Upper lobe of right lung (tissue), 1 donor: ENCODE measurements at regions not wholly inside any gene's neighbourhood (a gene's known extent, or its start where the extent isn't known, plus 50 kb on each side); places are given as distances from the start of the nearest gene placed in this dataset.
A peak's percentile ranks its signal among the peaks of the same experiment; 100 is the strongest.

Experiments
- ATAC-seq: fragments of 200-7000 bp; cut with Tn5 transposase; one replicate; pipeline ENCODE4 v1.9.1; 2020; ENCODE audit warnings: mild to moderate bottlenecking, moderate library complexity
- DNase-seq: peaks from one replicate; pipeline ENCODE4 v3.0.0-alpha.2; 2020
- H3K27ac ChIP-seq: fragments of 200-600 bp; one replicate; pipeline ENCODE4 v1.8.0; 2022
- H3K27me3 ChIP-seq: fragments of 200-600 bp; one replicate; pipeline ENCODE4 v1.8.0; 2022; ENCODE audit warnings: mild to moderate bottlenecking
- H3K36me3 ChIP-seq: fragments of 200-600 bp; one replicate; pipeline ENCODE4 v1.8.0; 2022
- H3K4me1 ChIP-seq: fragments of 200-600 bp; one replicate; pipeline ENCODE4 v1.8.0; 2022
- H3K4me3 ChIP-seq: fragments of 200-600 bp; one replicate; pipeline ENCODE4 v1.8.0; 2022; ENCODE audit warnings: mild to moderate bottlenecking
- H3K9me3 ChIP-seq: fragments of 200-600 bp; one replicate; pipeline ENCODE4 v1.8.0; 2022
- CTCF ChIP-seq: fragments of 200-600 bp; IDR thresholded peaks from one replicate; pipeline ENCODE4 v1.8.0; 2022; ENCODE audit warnings: antibody characterized with exemption
- intact Hi-C: fragments of 100-400 bp; cut with DNase I; formaldehyde crosslinking; loops from one replicate; pipeline ENCODE4 v1.11.0; 2022
- donor health status: DM: no; HTN: yes; CAD: no; lungs with severe emphysema.

GRCh38 chr9:124191691-124192395, 65.9 kb upstream of the NEK6 start:
- no peak overlapping the region for H3K4me3 ChIP-seq
- H3K4me1 ChIP-seq = no peaks in the 10 kb centered on the region
- ATAC-seq = peak; percentile 30
- no peak for DNase-seq
- no peak overlapping the region for H3K27ac ChIP-seq
- peaks cover 13% of the 10 kb centered on the region for H3K9me3 ChIP-seq
- no peak for TF ChIP-seq CTCF
- intact Hi-C loops = no loop called here
- no peaks in the 10 kb centered on the region for H3K36me3 ChIP-seq
- no peaks in the 10 kb centered on the region for H3K27me3 ChIP-seq

GRCh38 chr9:124196814-124197176, 61.0 kb upstream of the NEK6 start:
- DNase-seq = no peak
- Histone ChIP-seq H3K27me3 (no peaks in the 10 kb centered on the region), H3K27ac (peak overlapping the region; percentile 34), H3K36me3 (no peaks in the 10 kb centered on the region), H3K4me3 (no peak overlapping the region), H3K4me1 (no peaks in the 10 kb centered on the region), H3K9me3 (peaks cover 13% of the 10 kb centered on the region)
- intact Hi-C loops = no loop called here
- no peak for ATAC-seq
- no peak for TF ChIP-seq CTCF

GRCh38 chr9:124197177-124198095, 60.3 kb upstream of the NEK6 start:
- no peak for TF ChIP-seq CTCF
- intact Hi-C loops = no loop called here
- H3K36me3 ChIP-seq = no peaks in the 10 kb centered on the region
- H3K4me3 ChIP-seq = no peak overlapping the region
- no peaks in the 10 kb centered on the region for H3K27me3 ChIP-seq
- peak; percentile 77 for DNase-seq
- peak; percentile 95 for ATAC-seq
- H3K4me1 ChIP-seq = no peaks in the 10 kb centered on the region
- peaks cover 13% of the 10 kb centered on the region for H3K9me3 ChIP-seq
- H3K27ac ChIP-seq = peak overlapping the region; percentile 34

GRCh38 chr9:124198331-124198730, 59.4 kb upstream of the NEK6 start:
- ATAC-seq = no peak

GRCh38 chr9:124198948-124199347, 58.8 kb upstream of the NEK6 start:
- no peaks in the 10 kb centered on the region for H3K36me3 ChIP-seq
- no peaks in the 10 kb centered on the region for H3K27me3 ChIP-seq
- H3K4me3 ChIP-seq = no peak overlapping the region
- peaks cover 13% of the 10 kb centered on the region for H3K9me3 ChIP-seq
- no peak overlapping the region for H3K27ac ChIP-seq
- ATAC-seq (no peak), DNase-seq (no peak)
- intact Hi-C loops = no loop called here
- TF ChIP-seq CTCF = no peak
- H3K4me1 ChIP-seq = no peaks in the 10 kb centered on the region

More at GRCh38 chr9:124198331-124198730, 59.4 kb upstream of the NEK6 start:
- H3K9me3 ChIP-seq = peaks cover 13% of the 10 kb centered on the region
- no peak overlapping the region for H3K4me3 ChIP-seq
- no peaks in the 10 kb centered on the region for H3K27me3 ChIP-seq
- intact Hi-C loops = no loop called here
- no peaks in the 10 kb centered on the region for H3K36me3 ChIP-seq
- no peak for TF ChIP-seq CTCF
- no peak for DNase-seq
- H3K27ac ChIP-seq = no peak overlapping the region
- H3K4me1 ChIP-seq = no peaks in the 10 kb centered on the region
